ENCODE measurements at regions not wholly inside any gene's neighbourhood (a gene's known extent, or its start where the extent isn't known, plus 50 kb on each side); places are given as distances from the start of the nearest gene placed in this dataset.
A peak's percentile ranks its signal among the peaks of the same experiment; 100 is the strongest.

DNA sequence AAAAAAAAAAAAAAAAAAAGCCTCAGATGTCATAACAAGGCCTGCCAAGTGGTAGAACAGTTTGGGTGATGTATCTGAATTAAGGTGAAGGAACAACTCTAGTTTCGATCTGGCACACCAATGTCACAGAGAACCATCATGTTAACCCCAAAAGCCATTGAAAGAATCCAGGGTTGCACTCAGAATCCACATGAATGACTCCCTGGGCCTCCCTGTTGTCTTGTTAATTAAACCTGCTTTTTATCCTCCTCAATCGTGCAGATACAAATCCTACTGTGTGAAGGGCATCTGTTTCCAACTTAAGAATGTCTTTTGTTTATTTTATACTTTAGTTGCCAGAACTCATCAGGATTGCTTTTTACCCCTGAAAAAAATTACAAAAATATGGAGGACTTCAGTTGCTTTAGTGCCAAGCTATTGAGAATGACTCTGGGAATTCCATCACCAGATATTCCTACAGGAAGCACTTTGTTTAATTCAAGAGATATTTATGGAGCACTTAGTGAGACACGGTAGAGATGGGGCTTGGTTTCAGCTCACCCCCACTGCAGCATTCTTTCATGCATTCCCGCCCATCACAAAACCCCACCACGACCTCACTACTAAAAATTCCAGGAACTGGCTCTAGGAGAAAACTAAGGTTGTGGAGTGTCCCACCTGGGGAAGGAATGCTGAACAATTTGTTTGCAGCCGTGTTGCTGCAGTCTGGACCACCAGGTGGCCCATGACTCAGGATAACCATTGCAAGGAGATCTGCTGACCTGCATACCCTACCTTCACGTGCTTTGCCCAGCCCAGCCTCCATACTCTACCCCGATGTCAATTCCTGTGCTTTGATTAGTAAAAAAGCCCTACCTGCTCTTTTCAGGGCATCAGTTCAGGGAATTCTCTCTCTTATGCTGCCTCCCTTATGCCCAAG is 63.8 kb upstream of the GPRC5B start:
- RAD21 ChIA-PET (ENCODE audit: low non-redundant PET in 1 of 2, low total read pairs in 2 of 2, uncharacterized antibody in 2 of 2, unreplicated experiment in 2 of 2): no interaction called here
- BruUV-seq (replicated peaks): no TSS peak
- no peak overlapping the region for H3K4me3 ChIP-seq (replicated peaks in 1 of 2; ENCODE audit: low read depth in 1 of 2, low read length in 2 of 2)
- H3K27ac ChIP-seq (ENCODE audit: low read depth, low read length): no peak overlapping the region
- DNase-seq (ENCODE audit: low read depth, low spot score): no peak
- H2AFZ ChIP-seq (ENCODE audit: low read depth, low read length, poor library complexity, severe bottlenecking): no peak overlapping the region
- no peaks in the 10 kb centered on the region for H3K9me2 ChIP-seq (ENCODE audit: insufficient read depth)
- no peaks in the 10 kb centered on the region for H4K20me1 ChIP-seq (ENCODE audit: insufficient read depth)
- no peak overlapping the region for H3K9ac ChIP-seq (ENCODE audit: low read length)
- no peaks in the 10 kb centered on the region for H3K79me2 ChIP-seq (ENCODE audit: insufficient read depth, low read length)
- no peaks in the 10 kb centered on the region for H3K4me1 ChIP-seq (ENCODE audit: control insufficient read depth in 1 of 2, insufficient read depth in 2 of 2, low read length in 2 of 2)
- POLR2A ChIA-PET: no interaction called here
- no peaks in the 10 kb centered on the region for H3K36me3 ChIP-seq (ENCODE audit: control insufficient read depth in 1 of 2, insufficient read depth in 2 of 2, low read length in 2 of 2)
- H3K27me3 ChIP-seq (ENCODE audit: insufficient read depth, low read length): no peaks in the 10 kb centered on the region
- no peak for ATAC-seq
- TF ChIP-seq, protein P1, sequence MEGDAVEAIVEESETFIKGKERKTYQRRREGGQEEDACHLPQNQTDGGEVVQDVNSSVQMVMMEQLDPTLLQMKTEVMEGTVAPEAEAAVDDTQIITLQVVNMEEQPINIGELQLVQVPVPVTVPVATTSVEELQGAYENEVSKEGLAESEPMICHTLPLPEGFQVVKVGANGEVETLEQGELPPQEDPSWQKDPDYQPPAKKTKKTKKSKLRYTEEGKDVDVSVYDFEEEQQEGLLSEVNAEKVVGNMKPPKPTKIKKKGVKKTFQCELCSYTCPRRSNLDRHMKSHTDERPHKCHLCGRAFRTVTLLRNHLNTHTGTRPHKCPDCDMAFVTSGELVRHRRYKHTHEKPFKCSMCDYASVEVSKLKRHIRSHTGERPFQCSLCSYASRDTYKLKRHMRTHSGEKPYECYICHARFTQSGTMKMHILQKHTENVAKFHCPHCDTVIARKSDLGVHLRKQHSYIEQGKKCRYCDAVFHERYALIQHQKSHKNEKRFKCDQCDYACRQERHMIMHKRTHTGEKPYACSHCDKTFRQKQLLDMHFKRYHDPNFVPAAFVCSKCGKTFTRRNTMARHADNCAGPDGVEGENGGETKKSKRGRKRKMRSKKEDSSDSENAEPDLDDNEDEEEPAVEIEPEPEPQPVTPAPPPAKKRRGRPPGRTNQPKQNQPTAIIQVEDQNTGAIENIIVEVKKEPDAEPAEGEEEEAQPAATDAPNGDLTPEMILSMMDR (IDR thresholded peaks at IDR 0.05 in 2 of 3, conservative IDR thresholded peaks at IDR 0.05 in 1 of 3; ENCODE audit: borderline replicate concordance in 1 of 3, insufficient read depth in 1 of 3, low read depth in 2 of 3, low read length in 2 of 3): 0 out of 6 replicates have a peak, but pooled peaks of 1 of the 3 experiments have one; percentile 9
- no peak for TF ChIP-seq ZFX (IDR thresholded peaks at IDR 0.05)
- no peak for TF ChIP-seq SP1 (IDR thresholded peaks at IDR 0.05; ENCODE audit: low read depth)
- no peaks in the 10 kb centered on the region for H3K9me3 ChIP-seq (ENCODE audit: control insufficient read depth in 1 of 2, insufficient read depth in 1 of 2, low read depth in 1 of 2, low read length in 2 of 2)
- CTCF ChIA-PET: no interaction called here
- intact Hi-C loops (cut with micrococcal nuclease): no loop called here
- H3K4me2 ChIP-seq (ENCODE audit: low read length): no peak overlapping the region

DNA sequence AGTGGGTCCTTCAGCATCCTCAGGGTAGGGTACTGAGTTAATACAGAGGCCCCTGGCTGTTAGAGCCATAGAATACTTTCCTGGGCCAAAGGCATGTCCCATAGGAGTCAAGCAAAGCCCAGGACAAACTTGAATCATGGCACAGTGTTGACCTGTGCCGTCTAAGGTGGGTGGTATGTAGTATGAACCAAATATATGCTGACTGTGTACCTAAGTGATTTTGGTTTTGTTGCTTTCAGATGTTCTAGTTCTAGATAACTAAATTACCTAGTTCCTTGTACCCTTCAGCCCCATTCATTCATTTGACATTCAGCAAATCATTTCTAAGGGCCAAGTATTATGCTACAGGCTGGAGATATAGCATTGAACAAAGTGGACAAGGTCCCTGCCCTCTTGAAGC is 61.3 kb upstream of the GPRC5B start:
- no TSS peak for BruUV-seq (replicated peaks)
- Histone ChIP-seq H2AFZ (ENCODE audit: low read depth, low read length, poor library complexity, severe bottlenecking) (no peak overlapping the region), H4K20me1 (ENCODE audit: insufficient read depth) (no peaks in the 10 kb centered on the region), H3K9me3 (ENCODE audit: control insufficient read depth in 1 of 2, insufficient read depth in 1 of 2, low read depth in 1 of 2, low read length in 2 of 2) (no peaks in the 10 kb centered on the region), H3K27ac (ENCODE audit: low read depth, low read length) (no peak overlapping the region), H3K27me3 (ENCODE audit: insufficient read depth, low read length) (no peaks in the 10 kb centered on the region), H3K9ac (ENCODE audit: low read length) (no peak overlapping the region), H3K4me3 (replicated peaks in 1 of 2; ENCODE audit: low read depth in 1 of 2, low read length in 2 of 2) (no peak overlapping the region), H3K4me1 (ENCODE audit: control insufficient read depth in 1 of 2, insufficient read depth in 2 of 2, low read length in 2 of 2) (no peaks in the 10 kb centered on the region), H3K4me2 (ENCODE audit: low read length) (no peak overlapping the region), H3K79me2 (ENCODE audit: insufficient read depth, low read length) (no peaks in the 10 kb centered on the region), H3K36me3 (ENCODE audit: control insufficient read depth in 1 of 2, insufficient read depth in 2 of 2, low read length in 2 of 2) (no peaks in the 10 kb centered on the region), H3K9me2 (ENCODE audit: insufficient read depth) (no peaks in the 10 kb centered on the region)
- POLR2A ChIA-PET: no interaction called here
- ATAC-seq (no peak), DNase-seq (ENCODE audit: low read depth, low spot score) (no peak)
- CTCF ChIA-PET: no interaction called here
- RAD21 ChIA-PET (ENCODE audit: low non-redundant PET in 1 of 2, low total read pairs in 2 of 2, uncharacterized antibody in 2 of 2, unreplicated experiment in 2 of 2): no interaction called here
- intact Hi-C loops (cut with micrococcal nuclease): no loop called here
- TF ChIP-seq JUND (IDR thresholded peaks at IDR 0.05) (no peak), SRF (IDR thresholded peaks at IDR 0.05; ENCODE audit: low read depth) (no peak), EGR1 (IDR thresholded peaks at IDR 0.05; ENCODE audit: low read depth) (no peak), SP1 (IDR thresholded peaks at IDR 0.05; ENCODE audit: low read depth) (no peak)
- TF ChIP-seq, protein P2, sequence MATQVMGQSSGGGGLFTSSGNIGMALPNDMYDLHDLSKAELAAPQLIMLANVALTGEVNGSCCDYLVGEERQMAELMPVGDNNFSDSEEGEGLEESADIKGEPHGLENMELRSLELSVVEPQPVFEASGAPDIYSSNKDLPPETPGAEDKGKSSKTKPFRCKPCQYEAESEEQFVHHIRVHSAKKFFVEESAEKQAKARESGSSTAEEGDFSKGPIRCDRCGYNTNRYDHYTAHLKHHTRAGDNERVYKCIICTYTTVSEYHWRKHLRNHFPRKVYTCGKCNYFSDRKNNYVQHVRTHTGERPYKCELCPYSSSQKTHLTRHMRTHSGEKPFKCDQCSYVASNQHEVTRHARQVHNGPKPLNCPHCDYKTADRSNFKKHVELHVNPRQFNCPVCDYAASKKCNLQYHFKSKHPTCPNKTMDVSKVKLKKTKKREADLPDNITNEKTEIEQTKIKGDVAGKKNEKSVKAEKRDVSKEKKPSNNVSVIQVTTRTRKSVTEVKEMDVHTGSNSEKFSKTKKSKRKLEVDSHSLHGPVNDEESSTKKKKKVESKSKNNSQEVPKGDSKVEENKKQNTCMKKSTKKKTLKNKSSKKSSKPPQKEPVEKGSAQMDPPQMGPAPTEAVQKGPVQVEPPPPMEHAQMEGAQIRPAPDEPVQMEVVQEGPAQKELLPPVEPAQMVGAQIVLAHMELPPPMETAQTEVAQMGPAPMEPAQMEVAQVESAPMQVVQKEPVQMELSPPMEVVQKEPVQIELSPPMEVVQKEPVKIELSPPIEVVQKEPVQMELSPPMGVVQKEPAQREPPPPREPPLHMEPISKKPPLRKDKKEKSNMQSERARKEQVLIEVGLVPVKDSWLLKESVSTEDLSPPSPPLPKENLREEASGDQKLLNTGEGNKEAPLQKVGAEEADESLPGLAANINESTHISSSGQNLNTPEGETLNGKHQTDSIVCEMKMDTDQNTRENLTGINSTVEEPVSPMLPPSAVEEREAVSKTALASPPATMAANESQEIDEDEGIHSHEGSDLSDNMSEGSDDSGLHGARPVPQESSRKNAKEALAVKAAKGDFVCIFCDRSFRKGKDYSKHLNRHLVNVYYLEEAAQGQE (IDR thresholded peaks at IDR 0.05; ENCODE audit: low read depth): no peak

Data from HCT116 (cell line).